ENCODE measurements at regions not wholly inside any gene's neighbourhood (a gene's known extent, or its start where the extent isn't known, plus 50 kb on each side); places are given as distances from the start of the nearest gene placed in this dataset.

DNA sequence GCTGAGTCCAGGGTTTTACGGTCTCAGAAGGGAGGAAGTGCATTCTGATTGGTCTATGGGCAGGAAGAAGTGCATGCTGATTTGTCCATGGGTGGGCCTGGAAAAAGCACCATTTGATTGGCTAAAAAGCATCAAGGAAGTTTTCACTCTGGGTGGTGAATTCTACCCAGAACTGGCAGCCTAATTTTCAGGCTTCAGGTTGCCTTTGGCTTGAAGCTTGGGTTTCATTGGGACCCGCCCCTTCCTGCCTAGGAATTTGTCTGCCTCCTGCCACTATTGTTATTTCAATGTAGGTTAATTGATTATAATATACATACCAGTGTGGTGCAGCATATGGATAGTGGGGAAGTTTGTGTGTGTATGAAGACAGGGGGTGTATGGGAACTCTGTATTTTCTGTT, 1355.9 kb downstream of the SI start:
- H3K4me3 Mint-ChIP-seq: no peak overlapping the region
- H3K4me1 ChIP-seq (ENCODE audit: control insufficient read depth in 1 of 2, insufficient read depth in 2 of 2, low read length in 2 of 2): no peaks in the 10 kb centered on the region
- H3K27ac Mint-ChIP-seq: no peak overlapping the region
- no peak overlapping the region for H3K27ac ChIP-seq (ENCODE audit: low read depth in 1 of 2, low read length in 2 of 2)
- TF ChIP-seq, protein P1, sequence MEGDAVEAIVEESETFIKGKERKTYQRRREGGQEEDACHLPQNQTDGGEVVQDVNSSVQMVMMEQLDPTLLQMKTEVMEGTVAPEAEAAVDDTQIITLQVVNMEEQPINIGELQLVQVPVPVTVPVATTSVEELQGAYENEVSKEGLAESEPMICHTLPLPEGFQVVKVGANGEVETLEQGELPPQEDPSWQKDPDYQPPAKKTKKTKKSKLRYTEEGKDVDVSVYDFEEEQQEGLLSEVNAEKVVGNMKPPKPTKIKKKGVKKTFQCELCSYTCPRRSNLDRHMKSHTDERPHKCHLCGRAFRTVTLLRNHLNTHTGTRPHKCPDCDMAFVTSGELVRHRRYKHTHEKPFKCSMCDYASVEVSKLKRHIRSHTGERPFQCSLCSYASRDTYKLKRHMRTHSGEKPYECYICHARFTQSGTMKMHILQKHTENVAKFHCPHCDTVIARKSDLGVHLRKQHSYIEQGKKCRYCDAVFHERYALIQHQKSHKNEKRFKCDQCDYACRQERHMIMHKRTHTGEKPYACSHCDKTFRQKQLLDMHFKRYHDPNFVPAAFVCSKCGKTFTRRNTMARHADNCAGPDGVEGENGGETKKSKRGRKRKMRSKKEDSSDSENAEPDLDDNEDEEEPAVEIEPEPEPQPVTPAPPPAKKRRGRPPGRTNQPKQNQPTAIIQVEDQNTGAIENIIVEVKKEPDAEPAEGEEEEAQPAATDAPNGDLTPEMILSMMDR (IDR thresholded peaks at IDR 0.05): no peak
- H3K4me3 ChIP-seq (replicated peaks in 1 of 3; ENCODE audit: low read depth in 2 of 3, low read length in 3 of 3): no peak overlapping the region
- intact Hi-C loops (cut with micrococcal nuclease): no loop called here
- 80% methylated on average over 1 of the region's 2 CpGs for WGBS (ENCODE audit: insufficient coverage)
- no peaks in the 10 kb centered on the region for H3K79me2 ChIP-seq (ENCODE audit: insufficient read depth, low read length)
- no peaks in the 10 kb centered on the region for H3K27me3 Mint-ChIP-seq (ENCODE audit: low read depth in 3 of 3)
- no peak for DNase-seq
- H3K4me2 ChIP-seq (replicated peaks; ENCODE audit: extremely low read depth, low read length, poor library complexity, severe bottlenecking): no peak overlapping the region
- H3K4me1 Mint-ChIP-seq: no peaks in the 10 kb centered on the region
- H2AFZ ChIP-seq (ENCODE audit: insufficient read depth, low read depth, low read length, poor library complexity, severe bottlenecking): no peak overlapping the region
- peaks cover 8 to 12% of the 10 kb centered on the region in 2 donors for H3K9me3 ChIP-seq (replicated peaks in 1 of 2; ENCODE audit: control insufficient read depth in 1 of 2, insufficient read depth in 1 of 2, low read length in 2 of 2)
- no peaks in the 10 kb centered on the region for H3K36me3 Mint-ChIP-seq
- no peak overlapping the region for H3K9ac ChIP-seq (ENCODE audit: insufficient read depth, low read length, poor library complexity, severe bottlenecking)
- peaks cover 0 to 7% (median 4%) of the 10 kb centered on the region in 7 donors for H3K9me3 Mint-ChIP-seq
- H4K20me1 ChIP-seq (ENCODE audit: insufficient read depth, low read length): no peaks in the 10 kb centered on the region
- H3K36me3 ChIP-seq (replicated peaks in 1 of 2; ENCODE audit: control insufficient read depth in 1 of 2, insufficient read depth in 2 of 2, low read length in 2 of 2): no peaks in the 10 kb centered on the region
- no peaks in the 10 kb centered on the region for H3K27me3 ChIP-seq (ENCODE audit: control insufficient read depth in 2 of 2, insufficient read depth in 2 of 2, low read length in 2 of 2)

DNA sequence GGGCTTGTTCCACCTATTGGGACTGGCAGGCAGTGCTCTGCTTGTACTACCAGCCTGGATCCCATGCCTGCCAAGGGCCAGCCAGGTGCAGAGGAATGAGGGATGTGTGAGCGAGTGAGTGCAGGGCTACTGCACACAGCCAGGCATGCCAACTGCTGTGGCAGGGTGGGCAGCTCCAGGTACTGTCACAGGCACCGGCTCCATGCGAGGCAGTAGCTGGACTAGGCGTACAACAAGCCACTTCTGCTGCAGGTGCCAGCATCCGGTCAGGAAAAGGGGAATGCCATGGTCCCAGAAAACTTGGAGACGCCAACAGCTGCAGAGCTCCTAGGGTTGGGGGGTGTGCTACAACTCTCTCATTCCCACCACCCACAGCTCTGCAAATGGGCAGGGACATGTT, 1356.7 kb downstream of the SI start:
- H3K4me3 ChIP-seq (replicated peaks in 1 of 3; ENCODE audit: low read depth in 2 of 3, low read length in 3 of 3): no peak overlapping the region
- DNase-seq: no peak
- no peaks in the 10 kb centered on the region for H3K4me1 ChIP-seq (ENCODE audit: control insufficient read depth in 1 of 2, insufficient read depth in 2 of 2, low read length in 2 of 2)
- intact Hi-C loops (cut with micrococcal nuclease): no loop called here
- H3K79me2 ChIP-seq (ENCODE audit: insufficient read depth, low read length): no peaks in the 10 kb centered on the region
- no peak overlapping the region for H2AFZ ChIP-seq (ENCODE audit: insufficient read depth, low read depth, low read length, poor library complexity, severe bottlenecking)
- Mint-ChIP-seq H3K36me3 (no peaks in the 10 kb centered on the region), H3K27ac (peak overlapping the region in 1 of 7 donors; percentile 15), H3K27me3 (ENCODE audit: low read depth in 3 of 3) (no peaks in the 10 kb centered on the region), H3K4me1 (no peaks in the 10 kb centered on the region), H3K9me3 (peaks cover 0 to 7% (median 4%) of the 10 kb centered on the region in 7 donors), H3K4me3 (no peak overlapping the region)
- H3K36me3 ChIP-seq (replicated peaks in 1 of 2; ENCODE audit: control insufficient read depth in 1 of 2, insufficient read depth in 2 of 2, low read length in 2 of 2): no peaks in the 10 kb centered on the region
- peaks cover 8 to 12% of the 10 kb centered on the region in 2 donors for H3K9me3 ChIP-seq (replicated peaks in 1 of 2; ENCODE audit: control insufficient read depth in 1 of 2, insufficient read depth in 1 of 2, low read length in 2 of 2)
- H4K20me1 ChIP-seq (ENCODE audit: insufficient read depth, low read length): no peaks in the 10 kb centered on the region
- no peaks in the 10 kb centered on the region for H3K27me3 ChIP-seq (ENCODE audit: control insufficient read depth in 2 of 2, insufficient read depth in 2 of 2, low read length in 2 of 2)
- TF ChIP-seq, protein P1 (IDR thresholded peaks at IDR 0.05): no peak
- WGBS (ENCODE audit: insufficient coverage): 100% methylated on average over 1 of the region's 6 CpGs
- no peak overlapping the region for H3K9ac ChIP-seq (ENCODE audit: insufficient read depth, low read length, poor library complexity, severe bottlenecking)
- no peak overlapping the region for H3K27ac ChIP-seq (ENCODE audit: low read depth in 1 of 2, low read length in 2 of 2)
- H3K4me2 ChIP-seq (replicated peaks; ENCODE audit: extremely low read depth, low read length, poor library complexity, severe bottlenecking): no peak overlapping the region

All from CD14-positive monocyte (primary cell).